ENCODE measurements at regions not wholly inside any gene's neighbourhood (a gene's known extent, or its start where the extent isn't known, plus 50 kb on each side); places are given as distances from the start of the nearest gene placed in this dataset.

DNA sequence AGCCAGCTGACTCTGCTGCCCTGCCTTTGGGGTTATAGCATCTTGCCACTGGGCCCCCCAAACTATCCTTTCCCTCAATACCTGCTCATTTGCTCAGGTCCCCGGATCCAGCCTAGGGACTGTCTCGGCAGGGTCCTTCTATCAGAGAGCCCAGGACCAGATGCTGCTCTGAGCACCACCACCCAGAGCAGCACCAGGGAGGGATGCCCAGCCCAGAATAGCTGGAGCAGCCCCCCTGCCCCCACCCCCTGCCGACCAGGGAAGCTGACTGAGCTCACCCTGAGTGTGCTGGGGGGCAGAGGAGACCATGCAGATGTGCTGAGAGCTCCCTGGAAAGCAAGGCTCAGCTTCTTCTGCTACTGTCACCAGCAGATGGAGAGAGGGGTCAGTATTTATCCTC is 103.6 kb upstream of the IGSF1 start:
- intact Hi-C loops (cut with DNase I; ENCODE audit: low total_unique reads) (no loop called here), in situ Hi-C loops (cut with MboI; ENCODE audit: low sequenced_read_pairs in 4 of 4) (no loop called here)
- ATAC-seq (no peak), DNase-seq (no peak)
- H3K9me3 ChIP-seq = no peaks in the 10 kb centered on the region
- no peaks in the 10 kb centered on the region for H3K4me1 ChIP-seq
- TF ChIP-seq CTCF (IDR thresholded peaks at IDR 0.05 in 4 of 5, conservative IDR thresholded peaks at IDR 0.05 in 1 of 5) (no peak), POLR2A (IDR thresholded peaks at IDR 0.05) (no peak)
- no peak overlapping the region for H3K4me3 ChIP-seq
- H3K27me3 ChIP-seq = no peaks in the 10 kb centered on the region
- no peak overlapping the region for H3K27ac ChIP-seq
- no peaks in the 10 kb centered on the region for H3K36me3 ChIP-seq

GRCh38 chrX:131393426-131393825 is 104.3 kb upstream of the IGSF1 start:
- in situ Hi-C loops (cut with MboI; ENCODE audit: low sequenced_read_pairs in 4 of 4) = no loop called here
- H3K4me3 ChIP-seq = no peak overlapping the region
- no peaks in the 10 kb centered on the region for H3K36me3 ChIP-seq
- no peak overlapping the region for H3K27ac ChIP-seq
- DNase-seq (no peak), ATAC-seq (no peak)
- TF ChIP-seq POLR2A (IDR thresholded peaks at IDR 0.05) (no peak), CTCF (IDR thresholded peaks at IDR 0.05 in 4 of 5, conservative IDR thresholded peaks at IDR 0.05 in 1 of 5) (no peak)
- H3K4me1 ChIP-seq = no peaks in the 10 kb centered on the region
- H3K9me3 ChIP-seq = no peaks in the 10 kb centered on the region
- no peaks in the 10 kb centered on the region for H3K27me3 ChIP-seq
- intact Hi-C loops (cut with DNase I; ENCODE audit: low total_unique reads) = no loop called here

GRCh38 chrX:131394384-131394783 is 105.3 kb upstream of the IGSF1 start:
- in situ Hi-C loops (cut with MboI; ENCODE audit: low sequenced_read_pairs in 4 of 4) = no loop called here
- H3K27me3 ChIP-seq = no peaks in the 10 kb centered on the region
- ATAC-seq (no peak), DNase-seq (no peak)
- H3K27ac ChIP-seq = no peak overlapping the region
- H3K4me3 ChIP-seq = no peak overlapping the region
- H3K4me1 ChIP-seq = no peaks in the 10 kb centered on the region
- TF ChIP-seq POLR2A (IDR thresholded peaks at IDR 0.05) (no peak), CTCF (IDR thresholded peaks at IDR 0.05 in 4 of 5, conservative IDR thresholded peaks at IDR 0.05 in 1 of 5) (no peak)
- no peaks in the 10 kb centered on the region for H3K9me3 ChIP-seq
- H3K36me3 ChIP-seq = no peaks in the 10 kb centered on the region
- intact Hi-C loops (cut with DNase I; ENCODE audit: low total_unique reads) = no loop called here

- Histone ChIP-seq H3K36me3 (no peaks in the 10 kb centered on the region), H3K27ac (no peak overlapping the region), H3K4me1 (no peaks in the 10 kb centered on the region), H3K4me3 (no peak overlapping the region), H3K9me3 (no peaks in the 10 kb centered on the region), H3K27me3 (no peaks in the 10 kb centered on the region)
- intact Hi-C loops (cut with DNase I; ENCODE audit: low total_unique reads) = no loop called here
- TF ChIP-seq CTCF (IDR thresholded peaks at IDR 0.05 in 4 of 5, conservative IDR thresholded peaks at IDR 0.05 in 1 of 5) = no peak
- no peak for TF ChIP-seq POLR2A (IDR thresholded peaks at IDR 0.05)
- in situ Hi-C loops (cut with MboI; ENCODE audit: low sequenced_read_pairs in 4 of 4) = no loop called here
- no peak for ATAC-seq
- DNase-seq = no peak
Measured at GRCh38 chrX:131397891-131398290, 108.8 kb upstream of the IGSF1 start.

GRCh38 chrX:131399678-131400428 is 110.7 kb upstream of the IGSF1 start:
- Histone ChIP-seq H3K4me3 (no peak overlapping the region), H3K4me1 (no peaks in the 10 kb centered on the region), H3K27ac (no peak overlapping the region), H3K27me3 (no peaks in the 10 kb centered on the region), H3K9me3 (no peaks in the 10 kb centered on the region), H3K36me3 (no peaks in the 10 kb centered on the region)
- in situ Hi-C loops (cut with MboI; ENCODE audit: low sequenced_read_pairs in 4 of 4) (no loop called here), intact Hi-C loops (cut with DNase I; ENCODE audit: low total_unique reads) (no loop called here)
- TF ChIP-seq CTCF (IDR thresholded peaks at IDR 0.05 in 4 of 5, conservative IDR thresholded peaks at IDR 0.05 in 1 of 5) (no peak), POLR2A (IDR thresholded peaks at IDR 0.05) (no peak)
- ATAC-seq (no peak), DNase-seq (no peak)
